NB4 (cell line): ENCODE measurements at regions not wholly inside any gene's neighbourhood (a gene's known extent, or its start where the extent isn't known, plus 50 kb on each side); places are given as distances from the start of the nearest gene placed in this dataset.

Experiments
- CTCF ChIP-seq: IDR thresholded peaks from one replicate; pipeline ENCODE4 v1.5.1; 2012; ENCODE audit warnings: low read depth, low read length
- MYC ChIP-seq: IDR thresholded peaks from 2 replicates; pipeline ENCODE4 v1.6.1; 2011; ENCODE audit warnings: low read depth, low read length
- POLR2A ChIP-seq: IDR thresholded peaks from 2 replicates; pipeline ENCODE4 v1.6.1; 2011; ENCODE audit warnings: mild to moderate bottlenecking; ENCODE audit not compliant: insufficient read length; ENCODE audit errors: extremely low read depth
- TF ChIP-seq, protein P1 (sequence below): IDR thresholded peaks from 2 replicates; pipeline ENCODE4 v1.6.1; 2011; ENCODE audit warnings: low read depth, low read length

DNA sequence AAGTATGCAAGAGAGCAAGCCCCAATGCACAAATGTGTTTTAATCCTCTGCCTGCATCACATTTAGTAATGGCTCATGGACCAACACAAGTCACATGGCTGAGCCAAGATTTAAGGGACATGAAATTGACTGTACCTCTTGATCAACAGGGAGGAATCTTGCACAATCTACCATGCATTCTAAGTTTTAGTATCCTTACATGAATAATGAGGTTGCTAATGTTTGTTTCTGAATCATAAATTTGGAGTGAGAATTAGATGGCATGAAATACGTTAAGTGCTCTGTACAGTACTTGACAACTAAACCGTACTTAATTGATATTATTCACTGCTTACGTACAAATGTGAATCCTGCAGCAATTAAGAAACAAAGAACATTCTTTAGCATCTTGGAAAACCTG is 553.8 kb upstream of the JAG1 start:
- TF ChIP-seq CTCF: no peak
- no peak for TF ChIP-seq POLR2A
- TF ChIP-seq MYC: no peak
- TF ChIP-seq, protein P1, sequence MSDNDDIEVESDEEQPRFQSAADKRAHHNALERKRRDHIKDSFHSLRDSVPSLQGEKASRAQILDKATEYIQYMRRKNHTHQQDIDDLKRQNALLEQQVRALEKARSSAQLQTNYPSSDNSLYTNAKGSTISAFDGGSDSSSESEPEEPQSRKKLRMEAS: no peak
